ENCODE measurements at regions not wholly inside any gene's neighbourhood (a gene's known extent, or its start where the extent isn't known, plus 50 kb on each side); places are given as distances from the start of the nearest gene placed in this dataset.

DNA sequence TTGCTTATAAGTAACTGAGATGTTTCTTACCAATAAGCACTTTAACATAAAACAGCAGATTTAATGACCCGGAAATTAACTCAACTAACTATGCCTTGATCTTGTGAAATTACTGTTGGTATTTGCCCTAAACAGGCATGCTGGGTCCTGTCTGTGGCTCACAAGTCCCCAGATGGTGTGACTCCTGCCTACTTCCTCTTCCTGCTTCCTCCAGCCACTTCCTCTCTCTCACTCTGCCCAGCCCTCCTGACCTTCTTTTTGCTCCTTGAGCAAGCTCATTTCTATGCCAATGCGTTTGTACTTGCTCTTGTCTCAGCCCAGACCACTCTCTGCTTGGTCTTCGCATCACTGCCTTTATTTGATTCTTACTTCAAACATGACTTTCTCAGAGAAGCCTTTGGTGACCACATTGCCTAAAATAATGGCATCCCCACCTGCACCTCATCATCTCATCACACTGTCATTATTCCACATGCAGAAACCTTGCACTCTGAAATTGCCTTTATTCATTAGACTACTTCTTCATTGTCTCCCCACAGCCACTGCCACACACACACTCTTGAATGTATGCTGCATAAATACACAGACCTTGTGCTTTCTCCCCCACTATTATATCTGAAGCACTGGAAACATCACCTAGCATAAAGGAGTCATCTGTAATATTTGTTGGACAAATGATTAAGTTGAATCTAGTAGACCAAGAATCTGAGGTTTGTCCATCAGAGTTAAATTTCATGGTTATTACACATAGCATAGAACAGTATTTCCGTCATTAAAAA, 256.3 kb upstream of the SEMA6D start:
- H3K79me1 ChIP-seq (ENCODE audit: insufficient read depth, low read depth, low read length, poor library complexity, severe bottlenecking): no peaks in the 10 kb centered on the region
- no peaks in the 10 kb centered on the region for H3K79me2 ChIP-seq (ENCODE audit: insufficient read depth, low read length)
- H3K4me1 ChIP-seq (ENCODE audit: insufficient read depth, low read length): no peaks in the 10 kb centered on the region
- H3T11ph ChIP-seq (ENCODE audit: low read length): no peak overlapping the region
- H3K23me2 ChIP-seq (ENCODE audit: insufficient read length, low read depth, low read length, poor library complexity, severe bottlenecking): no peaks in the 10 kb centered on the region
- no peak overlapping the region for H2BK12ac ChIP-seq (ENCODE audit: insufficient read length, low read depth, low read length)
- H3K4ac ChIP-seq (ENCODE audit: low read depth, low read length): no peak overlapping the region
- H4K5ac ChIP-seq (ENCODE audit: insufficient read length, low read depth, low read length): no peak overlapping the region
- no peak overlapping the region for H2BK5ac ChIP-seq (ENCODE audit: insufficient read length, low read length)
- H2BK20ac ChIP-seq (ENCODE audit: low read depth, low read length, poor library complexity, severe bottlenecking): no peak overlapping the region
- H3K4me2 ChIP-seq (ENCODE audit: insufficient read depth, insufficient read length, low read length): no peak overlapping the region
- H3K27me3 ChIP-seq (ENCODE audit: insufficient read depth, low read length): no peaks in the 10 kb centered on the region
- H3K18ac ChIP-seq (ENCODE audit: insufficient read length, low read depth, low read length): no peak overlapping the region
- DNase-seq: no peak
- no peak overlapping the region for H4K8ac ChIP-seq (replicated peaks; ENCODE audit: insufficient read length, low read depth, low read length)
- no peaks in the 10 kb centered on the region for H4K20me1 ChIP-seq (ENCODE audit: control insufficient read depth, insufficient read depth, insufficient read length)
- no peak overlapping the region for H3K4me3 Mint-ChIP-seq
- no peak overlapping the region for H2AFZ ChIP-seq (ENCODE audit: low read length)
- no peak overlapping the region for H2BK120ac ChIP-seq (ENCODE audit: low read depth, low read length, poor library complexity, severe bottlenecking)
- no peaks in the 10 kb centered on the region for H3K27me3 Mint-ChIP-seq (ENCODE audit: low read depth)
- TF ChIP-seq, protein P1, sequence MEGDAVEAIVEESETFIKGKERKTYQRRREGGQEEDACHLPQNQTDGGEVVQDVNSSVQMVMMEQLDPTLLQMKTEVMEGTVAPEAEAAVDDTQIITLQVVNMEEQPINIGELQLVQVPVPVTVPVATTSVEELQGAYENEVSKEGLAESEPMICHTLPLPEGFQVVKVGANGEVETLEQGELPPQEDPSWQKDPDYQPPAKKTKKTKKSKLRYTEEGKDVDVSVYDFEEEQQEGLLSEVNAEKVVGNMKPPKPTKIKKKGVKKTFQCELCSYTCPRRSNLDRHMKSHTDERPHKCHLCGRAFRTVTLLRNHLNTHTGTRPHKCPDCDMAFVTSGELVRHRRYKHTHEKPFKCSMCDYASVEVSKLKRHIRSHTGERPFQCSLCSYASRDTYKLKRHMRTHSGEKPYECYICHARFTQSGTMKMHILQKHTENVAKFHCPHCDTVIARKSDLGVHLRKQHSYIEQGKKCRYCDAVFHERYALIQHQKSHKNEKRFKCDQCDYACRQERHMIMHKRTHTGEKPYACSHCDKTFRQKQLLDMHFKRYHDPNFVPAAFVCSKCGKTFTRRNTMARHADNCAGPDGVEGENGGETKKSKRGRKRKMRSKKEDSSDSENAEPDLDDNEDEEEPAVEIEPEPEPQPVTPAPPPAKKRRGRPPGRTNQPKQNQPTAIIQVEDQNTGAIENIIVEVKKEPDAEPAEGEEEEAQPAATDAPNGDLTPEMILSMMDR (conservative IDR thresholded peaks at IDR 0.05): no peak
- no peak overlapping the region for H3K56ac ChIP-seq (ENCODE audit: insufficient read length, low read depth, low read length)
- H3K23ac ChIP-seq (ENCODE audit: insufficient read length, low read depth, low read length): no peak overlapping the region
- H3K9ac ChIP-seq (ENCODE audit: extremely low read depth, insufficient read length, low read length): no peak overlapping the region
- no peaks in the 10 kb centered on the region for H3K9me3 Mint-ChIP-seq
- H3K14ac ChIP-seq (ENCODE audit: insufficient read depth, low read length): no peak overlapping the region
- no peaks in the 10 kb centered on the region for H3K9me3 ChIP-seq (ENCODE audit: control insufficient read depth, low read depth, low read length)
- no peak overlapping the region for H2AK5ac ChIP-seq (ENCODE audit: insufficient read length, low read length)
- 0 out of 7 replicates have a peak overlapping the region, but pooled peaks of 1 of the 3 experiments have one; percentile 0 for H3K27ac Mint-ChIP-seq
- no peak overlapping the region for H3K27ac ChIP-seq (ENCODE audit: insufficient read length, low read depth, low read length)
- no peak overlapping the region for H4K91ac ChIP-seq (ENCODE audit: insufficient read length, low read depth, low read length)
- no CpG with 5 or more reads among the region's 4 CpGs for WGBS (ENCODE audit: extremely low coverage, insufficient read length, low lambda C conversion rate)
- no peak overlapping the region for H2BK15ac ChIP-seq (ENCODE audit: low read depth, low read length)
- no peaks in the 10 kb centered on the region; a peak in 1 of 7 replicates for H3K36me3 Mint-ChIP-seq (ENCODE audit: insufficient read depth in 1 of 3, low read depth in 3 of 3)
- peaks cover 0 to 2% of the 10 kb centered on the region in 2 experiments; a peak in 1 of 4 replicates for H3K4me1 Mint-ChIP-seq

Data from H9 (cell line).